Fibroblast of lung (primary cell): ENCODE measurements at regions not wholly inside any gene's neighbourhood (a gene's known extent, or its start where the extent isn't known, plus 50 kb on each side); places are given as distances from the start of the nearest gene placed in this dataset.

Experiments
- EZH2 ChIP-seq: IDR thresholded peaks from 2 replicates; pipeline ENCODE4 v1.5.1; 2012; ENCODE audit warnings: low read length, control low read depth, mild to moderate bottlenecking; ENCODE audit errors: missing control alignments
- TF ChIP-seq, protein P1 (sequence below), 2 donors: IDR thresholded peaks in 1 of 2; conservative IDR thresholded peaks in 1 of 2; 1 replicate in 1 of 2; 2 replicates in 1 of 2; pipeline ENCODE4 v1.5.1; 2011 to 2012; ENCODE audit warnings: low read length in 2 of 2, control low read depth in 1 of 2, inconsistent platforms in 1 of 2, low read depth in 1 of 2, mild to moderate bottlenecking in 1 of 2

DNA sequence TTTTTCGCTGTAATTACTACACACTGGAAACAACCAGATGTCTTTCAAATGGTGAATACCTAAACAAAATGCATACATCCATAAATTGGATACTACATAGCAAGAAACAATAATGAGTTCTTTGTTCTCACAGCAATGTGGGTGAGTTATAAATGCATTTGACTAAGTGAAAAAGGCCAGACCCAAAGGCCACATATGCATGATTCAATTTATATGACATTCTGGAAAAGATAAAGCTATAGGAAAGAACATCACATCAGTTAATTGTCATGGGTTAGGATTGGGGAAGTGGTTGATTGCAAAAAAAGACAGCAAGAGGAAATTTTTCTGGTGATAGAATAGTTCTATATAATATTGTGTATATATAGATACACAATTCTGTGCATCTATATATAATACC lies 198.9 kb downstream of the CYLC2 start:
- TF ChIP-seq, protein P1, sequence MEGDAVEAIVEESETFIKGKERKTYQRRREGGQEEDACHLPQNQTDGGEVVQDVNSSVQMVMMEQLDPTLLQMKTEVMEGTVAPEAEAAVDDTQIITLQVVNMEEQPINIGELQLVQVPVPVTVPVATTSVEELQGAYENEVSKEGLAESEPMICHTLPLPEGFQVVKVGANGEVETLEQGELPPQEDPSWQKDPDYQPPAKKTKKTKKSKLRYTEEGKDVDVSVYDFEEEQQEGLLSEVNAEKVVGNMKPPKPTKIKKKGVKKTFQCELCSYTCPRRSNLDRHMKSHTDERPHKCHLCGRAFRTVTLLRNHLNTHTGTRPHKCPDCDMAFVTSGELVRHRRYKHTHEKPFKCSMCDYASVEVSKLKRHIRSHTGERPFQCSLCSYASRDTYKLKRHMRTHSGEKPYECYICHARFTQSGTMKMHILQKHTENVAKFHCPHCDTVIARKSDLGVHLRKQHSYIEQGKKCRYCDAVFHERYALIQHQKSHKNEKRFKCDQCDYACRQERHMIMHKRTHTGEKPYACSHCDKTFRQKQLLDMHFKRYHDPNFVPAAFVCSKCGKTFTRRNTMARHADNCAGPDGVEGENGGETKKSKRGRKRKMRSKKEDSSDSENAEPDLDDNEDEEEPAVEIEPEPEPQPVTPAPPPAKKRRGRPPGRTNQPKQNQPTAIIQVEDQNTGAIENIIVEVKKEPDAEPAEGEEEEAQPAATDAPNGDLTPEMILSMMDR (conservative IDR thresholded peaks at IDR 0.05 in 1 of 2, IDR thresholded peaks at IDR 0.05 in 1 of 2; ENCODE audit: low read depth in 1 of 2, low read length in 2 of 2): no peak
- no peak for TF ChIP-seq EZH2
